IMR-90 (cell line): ENCODE measurements at regions not wholly inside any gene's neighbourhood (a gene's known extent, or its start where the extent isn't known, plus 50 kb on each side); places are given as distances from the start of the nearest gene placed in this dataset.

Experiments
- FOS ChIP-seq: fragments of 150-350 bp; IDR thresholded peaks from 2 replicates; pipeline ENCODE4 v1.6.1; 2016; ENCODE audit warnings: low read depth, low read length
- POLR2A ChIP-seq: IDR thresholded peaks from 2 replicates; pipeline ENCODE4 v1.6.1; 2012; ENCODE audit warnings: mild to moderate bottlenecking, low read depth, low read length
- RFX5 ChIP-seq: IDR thresholded peaks from 2 replicates; pipeline ENCODE4 v1.8.0; 2012; ENCODE audit warnings: low read depth, mild to moderate bottlenecking, low read length, moderate library complexity
- TF ChIP-seq, protein P1 (sequence below): conservative IDR thresholded peaks from 2 replicates; pipeline ENCODE4 v1.5.1; 2012; ENCODE audit warnings: mild to moderate bottlenecking, low read depth, low read length, improper control_type of control experiment

DNA sequence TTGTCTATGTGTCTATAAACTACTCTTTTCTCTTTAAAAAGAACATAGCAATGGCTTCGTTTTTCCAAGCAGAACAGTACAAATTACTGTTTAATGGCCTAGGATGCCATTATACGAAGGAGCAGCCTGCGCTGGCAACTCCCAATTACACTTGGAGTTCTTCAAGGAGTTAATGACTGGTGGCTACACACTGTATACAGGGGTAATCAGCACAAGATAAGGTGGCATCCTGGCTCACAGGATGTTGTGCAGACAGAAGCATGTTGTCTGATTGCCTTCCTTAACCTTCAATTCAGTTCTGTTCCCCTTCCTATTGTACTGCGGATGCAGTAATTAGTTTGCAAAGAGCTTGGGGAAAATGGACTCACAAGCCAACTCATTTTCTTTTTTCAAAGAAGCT is 250.7 kb upstream of the ROBO2 start:
- TF ChIP-seq POLR2A (no peak), RFX5 (no peak), FOS (no peak)
- TF ChIP-seq, protein P1, sequence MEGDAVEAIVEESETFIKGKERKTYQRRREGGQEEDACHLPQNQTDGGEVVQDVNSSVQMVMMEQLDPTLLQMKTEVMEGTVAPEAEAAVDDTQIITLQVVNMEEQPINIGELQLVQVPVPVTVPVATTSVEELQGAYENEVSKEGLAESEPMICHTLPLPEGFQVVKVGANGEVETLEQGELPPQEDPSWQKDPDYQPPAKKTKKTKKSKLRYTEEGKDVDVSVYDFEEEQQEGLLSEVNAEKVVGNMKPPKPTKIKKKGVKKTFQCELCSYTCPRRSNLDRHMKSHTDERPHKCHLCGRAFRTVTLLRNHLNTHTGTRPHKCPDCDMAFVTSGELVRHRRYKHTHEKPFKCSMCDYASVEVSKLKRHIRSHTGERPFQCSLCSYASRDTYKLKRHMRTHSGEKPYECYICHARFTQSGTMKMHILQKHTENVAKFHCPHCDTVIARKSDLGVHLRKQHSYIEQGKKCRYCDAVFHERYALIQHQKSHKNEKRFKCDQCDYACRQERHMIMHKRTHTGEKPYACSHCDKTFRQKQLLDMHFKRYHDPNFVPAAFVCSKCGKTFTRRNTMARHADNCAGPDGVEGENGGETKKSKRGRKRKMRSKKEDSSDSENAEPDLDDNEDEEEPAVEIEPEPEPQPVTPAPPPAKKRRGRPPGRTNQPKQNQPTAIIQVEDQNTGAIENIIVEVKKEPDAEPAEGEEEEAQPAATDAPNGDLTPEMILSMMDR: no peak
